HCT116 (cell line): ENCODE measurements at regions not wholly inside any gene's neighbourhood (a gene's known extent, or its start where the extent isn't known, plus 50 kb on each side); places are given as distances from the start of the nearest gene placed in this dataset.

ENCODE experiments used
- ATAC-seq: fragments of 200-7000 bp; cut with Tn5 transposase; 2 replicates; pipeline ENCODE4 v1.9.1; 2020; ENCODE audit warnings: mild to moderate bottlenecking, moderate library complexity
- BruUV-seq: library from RNA; stranded (reverse); fragments of 400-500 nt; replicated peaks from 2 replicates; lab custom pipeline; 2021; lab: Mats Ljungman, UMichigan
- CTCF ChIA-PET: fragments of 300-600 bp; sonication (Branson Sonifier 250); formaldehyde crosslinking; loops from one replicate; lab custom pipeline; 2021; ENCODE audit warnings: antibody characterized with exemption; lab: Charles Lee
- POLR2A ChIA-PET: fragments of 300-600, 350-600 bp; sonication (Branson Sonifier 250); formaldehyde crosslinking; loops from one replicate; lab custom pipeline; 2021; ENCODE audit warnings: antibody characterized with exemption; lab: Charles Lee
- RAD21 ChIA-PET, 2 experiments: fragments of 300-600 bp; sonication (Branson Sonifier 250); formaldehyde crosslinking; loops; one replicate each; lab custom pipeline; 2023; ENCODE audit warnings: low total read pairs in 2 of 2; ENCODE audit not compliant: uncharacterized antibody in 2 of 2, unreplicated experiment in 2 of 2, low non-redundant PET in 1 of 2; lab: Charles Lee
- DNase-seq: peaks from one replicate; pipeline ENCODE4 v3.0.0-alpha.2; 2010; ENCODE audit warnings: low read depth, low spot score
- H2AFZ ChIP-seq: fragments of 200-600 bp; shearing (Covaris generic), sonication (generic); 2 replicates; pipeline ENCODE4 v1.6.1; 2017; ENCODE audit warnings: low read depth, mixed run types, mixed read lengths, antibody characterized with exemption, low read length; ENCODE audit not compliant: poor library complexity, severe bottlenecking
- H3K27ac ChIP-seq: 2 replicates; pipeline ENCODE4 v1.5.1; 2012; ENCODE audit warnings: low read depth, low read length
- H3K27me3 ChIP-seq: fragments of 200-600 bp; sonication (generic); 2 replicates; pipeline ENCODE4 v1.6.1; 2016; ENCODE audit warnings: mixed run types, low read length, mixed read lengths; ENCODE audit not compliant: insufficient read depth
- H3K36me3 ChIP-seq, 2 experiments: fragments of 200-500 bp in 1 of 2; fragments of 200-600 bp in 1 of 2; sonication (Bioruptor generic) in 1 of 2; sonication (generic) in 1 of 2; 2 replicates each; pipeline versions ENCODE4 v1.5.1 to v1.6.1; 2014 to 2016; ENCODE audit warnings: low read length in 2 of 2, inconsistent platforms in 1 of 2, mixed read lengths in 1 of 2, mixed run types in 1 of 2; ENCODE audit not compliant: insufficient read depth in 2 of 2, control insufficient read depth in 1 of 2
- H3K4me1 ChIP-seq, 2 experiments: fragments of 200-600 bp in 1 of 2; sonication (generic) in 1 of 2; 2 replicates each; pipeline versions ENCODE4 v1.5.1 to v1.6.1; 2012 to 2017; ENCODE audit warnings: low read length in 2 of 2, inconsistent platforms in 1 of 2, mild to moderate bottlenecking in 1 of 2, mixed read lengths in 1 of 2, mixed run types in 1 of 2, moderate library complexity in 1 of 2; ENCODE audit not compliant: insufficient read depth in 2 of 2, control insufficient read depth in 1 of 2
- H3K4me2 ChIP-seq: fragments of 200-600 bp; sonication (generic); 2 replicates; pipeline ENCODE4 v1.6.1; 2017; ENCODE audit warnings: mixed run types, low read length, mixed read lengths
- H3K4me3 ChIP-seq, 2 experiments: fragments of 200-600 bp in 1 of 2; sonication (generic) in 1 of 2; replicated peaks in 1 of 2; 2 replicates each; pipeline ENCODE4 v1.5.1; 2011 to 2016; ENCODE audit warnings: low read length in 2 of 2, control low read depth in 1 of 2, low read depth in 1 of 2, mild to moderate bottlenecking in 1 of 2, mixed read lengths in 1 of 2, mixed run types in 1 of 2
- H3K79me2 ChIP-seq: fragments of 200-600 bp; sonication (generic); 2 replicates; pipeline ENCODE4 v1.6.1; 2017; ENCODE audit warnings: mild to moderate bottlenecking, mixed run types, low read length, moderate library complexity, mixed read lengths; ENCODE audit not compliant: insufficient read depth
- H3K9ac ChIP-seq: fragments of 200-600 bp; sonication (generic); 2 replicates; pipeline ENCODE4 v1.6.1; 2016; ENCODE audit warnings: low read length, mixed read lengths
- H3K9me2 ChIP-seq: fragments of 200-600 bp; sonication (generic), shearing (Covaris generic); 2 replicates; pipeline ENCODE4 v1.6.1; 2017; ENCODE audit warnings: mixed run types, mild to moderate bottlenecking, moderate library complexity; ENCODE audit not compliant: insufficient read depth
- H3K9me3 ChIP-seq, 2 experiments: fragments of 200-500 bp in 1 of 2; fragments of 200-600 bp in 1 of 2; sonication (Bioruptor generic) in 1 of 2; sonication (generic) in 1 of 2; 2 replicates each; pipeline ENCODE4 v1.6.1; 2014 to 2017; ENCODE audit warnings: low read length in 2 of 2, mixed read lengths in 2 of 2, inconsistent platforms in 1 of 2, low read depth in 1 of 2, mild to moderate bottlenecking in 1 of 2, mixed run types in 1 of 2, moderate library complexity in 1 of 2; ENCODE audit not compliant: control insufficient read depth in 1 of 2, insufficient read depth in 1 of 2
- H4K20me1 ChIP-seq: fragments of 200-600 bp; sonication (generic), shearing (Covaris generic); 2 replicates; pipeline ENCODE4 v1.6.1; 2017; ENCODE audit warnings: mixed run types, mild to moderate bottlenecking, moderate library complexity; ENCODE audit not compliant: insufficient read depth
- EGR1 ChIP-seq: IDR thresholded peaks from 2 replicates; pipeline ENCODE4 v1.6.1; 2012; ENCODE audit warnings: low read depth
- ELF1 ChIP-seq: IDR thresholded peaks from 2 replicates; pipeline ENCODE4 v1.6.1; 2012; ENCODE audit warnings: low read depth, borderline replicate concordance
- EZH2 ChIP-seq: fragments of 200-600 bp; sonication (generic); IDR thresholded peaks from 2 replicates; pipeline ENCODE4 v1.6.1; 2017; ENCODE audit warnings: antibody characterized with exemption, mixed run types
- FOSL1 ChIP-seq: IDR thresholded peaks from 2 replicates; pipeline ENCODE4 v1.6.1; 2012; ENCODE audit warnings: low read depth
- POLR2A ChIP-seq: IDR thresholded peaks from 2 replicates; pipeline ENCODE4 v1.7.0; 2011; ENCODE audit warnings: borderline replicate concordance; ENCODE audit not compliant: insufficient read depth, insufficient read length; ENCODE audit errors: extremely low read depth
- POLR2AphosphoS5 ChIP-seq: IDR thresholded peaks from 2 replicates; pipeline ENCODE4 v1.6.1; 2011; ENCODE audit warnings: mild to moderate bottlenecking, low read depth, low read length, moderate library complexity
- SRF ChIP-seq: IDR thresholded peaks from 2 replicates; pipeline ENCODE4 v1.6.1; 2012; ENCODE audit warnings: low read depth
- ZNF274 ChIP-seq: fragments of 200-500 bp; sonication (Bioruptor generic); IDR thresholded peaks from 2 replicates; pipeline ENCODE4 v1.6.1; 2014; ENCODE audit warnings: mild to moderate bottlenecking, low read depth, low read length, inconsistent platforms
- intact Hi-C: fragments of 100-400 bp; cut with micrococcal nuclease; formaldehyde crosslinking; loops from 2 replicates; pipeline ENCODE4 v1.10.0; 2022
- TF ChIP-seq, protein P1 (sequence below): IDR thresholded peaks from 2 replicates; pipeline ENCODE4 v1.6.1; 2012
- TF ChIP-seq, protein P2 (sequence below), 3 experiments: fragments of 200-600 bp in 1 of 3; sonication (generic) in 1 of 3; IDR thresholded peaks in 2 of 3; conservative IDR thresholded peaks in 1 of 3; 2 replicates each; pipeline ENCODE4 v1.5.1; 2012 to 2017; ENCODE audit warnings: low read depth in 2 of 3, low read length in 2 of 3, antibody characterized with exemption in 1 of 3, borderline replicate concordance in 1 of 3, control low read depth in 1 of 3, mild to moderate bottlenecking in 1 of 3, mixed read lengths in 1 of 3, mixed run types in 1 of 3, moderate library complexity in 1 of 3; ENCODE audit not compliant: insufficient read depth in 1 of 3

DNA sequence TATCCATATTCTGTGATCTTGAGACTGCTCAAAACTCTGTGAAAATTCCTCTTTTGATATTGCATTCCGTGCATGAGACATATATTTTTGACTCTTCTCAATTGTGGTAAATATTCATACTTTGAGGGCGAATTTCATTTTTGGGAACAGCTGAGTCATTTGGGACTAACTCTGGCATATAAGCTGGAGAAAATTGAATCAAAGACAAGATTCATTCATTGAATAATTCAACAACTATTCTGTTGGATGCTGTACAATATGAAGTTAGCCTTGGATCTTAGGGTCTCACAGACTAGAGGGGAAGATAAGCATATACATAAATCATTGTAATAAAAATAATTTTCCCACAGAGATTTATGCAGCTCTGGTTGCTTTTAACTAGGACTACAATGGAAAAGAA, 183.2 kb upstream of the NEBL start:
- Histone ChIP-seq H3K9me2 (no peaks in the 10 kb centered on the region), H3K9me3 (no peaks in the 10 kb centered on the region), H3K27me3 (no peaks in the 10 kb centered on the region), H3K27ac (no peak overlapping the region), H3K4me1 (peaks cover 0 to 12% of the 10 kb centered on the region in 2 experiments; a peak in 2 of 4 replicates), H2AFZ (no peak overlapping the region), H3K36me3 (no peaks in the 10 kb centered on the region), H3K4me3 (no peak overlapping the region), H3K9ac (no peak overlapping the region), H4K20me1 (no peaks in the 10 kb centered on the region), H3K4me2 (no peak overlapping the region), H3K79me2 (no peaks in the 10 kb centered on the region)
- ATAC-seq: no peak
- POLR2A ChIA-PET: interaction anchor here (0.7 kb wide), 1 partner anchor 189 kb away, joined by 3 read pairs; no protein-coding TSS in a partner anchor
- CTCF ChIA-PET: interaction anchor here (1.4 kb wide), 1 partner anchor 161 kb away, joined by 4 read pairs; no protein-coding TSS in a partner anchor
- BruUV-seq: no TSS peak
- DNase-seq: no peak
- TF ChIP-seq EZH2: no peak
- no peak for TF ChIP-seq POLR2A
- TF ChIP-seq SRF: no peak
- no peak for TF ChIP-seq ELF1
- TF ChIP-seq, protein P1, sequence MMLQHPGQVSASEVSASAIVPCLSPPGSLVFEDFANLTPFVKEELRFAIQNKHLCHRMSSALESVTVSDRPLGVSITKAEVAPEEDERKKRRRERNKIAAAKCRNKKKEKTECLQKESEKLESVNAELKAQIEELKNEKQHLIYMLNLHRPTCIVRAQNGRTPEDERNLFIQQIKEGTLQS: no peak
- TF ChIP-seq, protein P2, sequence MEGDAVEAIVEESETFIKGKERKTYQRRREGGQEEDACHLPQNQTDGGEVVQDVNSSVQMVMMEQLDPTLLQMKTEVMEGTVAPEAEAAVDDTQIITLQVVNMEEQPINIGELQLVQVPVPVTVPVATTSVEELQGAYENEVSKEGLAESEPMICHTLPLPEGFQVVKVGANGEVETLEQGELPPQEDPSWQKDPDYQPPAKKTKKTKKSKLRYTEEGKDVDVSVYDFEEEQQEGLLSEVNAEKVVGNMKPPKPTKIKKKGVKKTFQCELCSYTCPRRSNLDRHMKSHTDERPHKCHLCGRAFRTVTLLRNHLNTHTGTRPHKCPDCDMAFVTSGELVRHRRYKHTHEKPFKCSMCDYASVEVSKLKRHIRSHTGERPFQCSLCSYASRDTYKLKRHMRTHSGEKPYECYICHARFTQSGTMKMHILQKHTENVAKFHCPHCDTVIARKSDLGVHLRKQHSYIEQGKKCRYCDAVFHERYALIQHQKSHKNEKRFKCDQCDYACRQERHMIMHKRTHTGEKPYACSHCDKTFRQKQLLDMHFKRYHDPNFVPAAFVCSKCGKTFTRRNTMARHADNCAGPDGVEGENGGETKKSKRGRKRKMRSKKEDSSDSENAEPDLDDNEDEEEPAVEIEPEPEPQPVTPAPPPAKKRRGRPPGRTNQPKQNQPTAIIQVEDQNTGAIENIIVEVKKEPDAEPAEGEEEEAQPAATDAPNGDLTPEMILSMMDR (IDR thresholded peaks at IDR 0.05 in 2 of 3, conservative IDR thresholded peaks at IDR 0.05 in 1 of 3; ENCODE audit: borderline replicate concordance in 1 of 3, insufficient read depth in 1 of 3, low read depth in 2 of 3, low read length in 2 of 3): no peak
- no peak for TF ChIP-seq ZNF274
- TF ChIP-seq POLR2AphosphoS5: no peak
- TF ChIP-seq EGR1: no peak
- no peak for TF ChIP-seq FOSL1
- RAD21 ChIA-PET: no interaction called here
- intact Hi-C loops: no loop called here
